IMR-90 (cell line): ENCODE measurements at regions not wholly inside any gene's neighbourhood (a gene's known extent, or its start where the extent isn't known, plus 50 kb on each side); places are given as distances from the start of the nearest gene placed in this dataset.

ENCODE experiments used
- BHLHE40 ChIP-seq: fragments of 150-350 bp; IDR thresholded peaks from 2 replicates; pipeline ENCODE4 v1.6.1; 2016; ENCODE audit warnings: mild to moderate bottlenecking, low read depth, low read length
- CEBPB ChIP-seq: IDR thresholded peaks from 2 replicates; pipeline ENCODE4 v1.6.1; 2012; ENCODE audit warnings: low read depth, low read length, improper control_type of control experiment
- CTCF ChIP-seq: conservative IDR thresholded peaks from 2 replicates; pipeline ENCODE4 v1.5.1; 2012; ENCODE audit warnings: mild to moderate bottlenecking, low read depth, low read length, improper control_type of control experiment
- ELK1 ChIP-seq: fragments of 150-350 bp; IDR thresholded peaks from 2 replicates; pipeline ENCODE4 v1.6.1; 2016; ENCODE audit warnings: low read depth, mild to moderate bottlenecking, low read length, moderate library complexity, borderline replicate concordance
- MAFK ChIP-seq: IDR thresholded peaks from 2 replicates; pipeline ENCODE4 v1.6.1; 2012; ENCODE audit warnings: low read depth, low read length, improper control_type of control experiment
- MXI1 ChIP-seq: IDR thresholded peaks from 2 replicates; pipeline ENCODE4 v1.6.1; 2012; ENCODE audit warnings: low read depth, mild to moderate bottlenecking, low read length, moderate library complexity, borderline replicate concordance
- POLR2A ChIP-seq: IDR thresholded peaks from 2 replicates; pipeline ENCODE4 v1.6.1; 2012; ENCODE audit warnings: mild to moderate bottlenecking, low read depth, low read length
- RAD21 ChIP-seq: IDR thresholded peaks from 2 replicates; pipeline ENCODE4 v1.6.1; 2012; ENCODE audit warnings: low read length, improper control_type of control experiment
- RCOR1 ChIP-seq: IDR thresholded peaks from 2 replicates; pipeline ENCODE4 v1.6.1; 2012; ENCODE audit warnings: mild to moderate bottlenecking, low read length, improper control_type of control experiment; ENCODE audit not compliant: insufficient replicate concordance
- RFX5 ChIP-seq: IDR thresholded peaks from 2 replicates; pipeline ENCODE4 v1.8.0; 2012; ENCODE audit warnings: low read depth, mild to moderate bottlenecking, low read length, moderate library complexity
- SMC3 ChIP-seq: fragments of 150-350 bp; IDR thresholded peaks from 2 replicates; pipeline ENCODE4 v1.6.1; 2016; ENCODE audit warnings: low read depth, mild to moderate bottlenecking, antibody characterized with exemption, low read length, moderate library complexity
- USF2 ChIP-seq: fragments of 150-350 bp; IDR thresholded peaks from 2 replicates; pipeline ENCODE4 v1.6.1; 2017; ENCODE audit warnings: mild to moderate bottlenecking, antibody characterized with exemption, low read length, low read depth

GRCh38 chr7:86942081-86942480 lies 117.4 kb downstream of the ELAPOR2 start:
- TF ChIP-seq CTCF, result no peak
- TF ChIP-seq RAD21, result no peak
- TF ChIP-seq POLR2A, result no peak
- TF ChIP-seq MXI1, result no peak
- TF ChIP-seq BHLHE40, result no peak
- TF ChIP-seq CEBPB, result no peak
- no peak for TF ChIP-seq SMC3
- no peak for TF ChIP-seq ELK1
- no peak for TF ChIP-seq USF2
- TF ChIP-seq MAFK, result no peak
- no peak for TF ChIP-seq RFX5
- no peak for TF ChIP-seq RCOR1
